ENCODE measurements at regions not wholly inside any gene's neighbourhood (a gene's known extent, or its start where the extent isn't known, plus 50 kb on each side); places are given as distances from the start of the nearest gene placed in this dataset.

GRCh38 chr10:8344756-8345155 is 290.3 kb downstream of the GATA3 start:
- H3K4me3 ChIP-seq (ENCODE audit: insufficient read depth, low read depth, low read length): no peak overlapping the region
- no peaks in the 10 kb centered on the region for H3K79me1 ChIP-seq (ENCODE audit: low read depth in 1 of 2, low read length in 2 of 2)
- CTCF ChIA-PET: interaction anchor here (0.6 kb wide), 1 partner anchor 376 kb away, joined by 6 read pairs; no protein-coding TSS in a partner anchor
- no peak overlapping the region for H4K91ac ChIP-seq (ENCODE audit: insufficient read depth, low read depth, low read length)
- no peak overlapping the region for H2BK20ac ChIP-seq (ENCODE audit: low read depth, low read length)
- peaks cover 9% of the 10 kb centered on the region for H3K9me3 ChIP-seq (ENCODE audit: control insufficient read depth, insufficient read depth, low read length)
- H3K27ac ChIP-seq (ENCODE audit: insufficient read depth, low read length): no peak overlapping the region
- POLR2A ChIA-PET (ENCODE audit: unreplicated experiment): no interaction called here
- H3K23ac ChIP-seq (ENCODE audit: low read depth, low read length): no peak overlapping the region
- H2BK120ac ChIP-seq (ENCODE audit: low read depth, low read length): no peak overlapping the region
- no peak overlapping the region for H4K5ac ChIP-seq (ENCODE audit: low read depth, low read length)
- H3K4me2 ChIP-seq (ENCODE audit: low read depth, low read length): no peak overlapping the region
- no peak overlapping the region for H2AFZ ChIP-seq (replicated peaks; ENCODE audit: low read length, poor library complexity)
- H2BK5ac ChIP-seq (ENCODE audit: low read depth, low read length, poor library complexity, severe bottlenecking): no peak overlapping the region
- intact Hi-C loops (cut with micrococcal nuclease): no loop called here
- no peak overlapping the region for H3K4ac ChIP-seq (ENCODE audit: low read depth, low read length)
- H3K9me1 ChIP-seq (ENCODE audit: insufficient read depth, low read length): no peaks in the 10 kb centered on the region
- WGBS, 2 experiments (ENCODE audit: extremely low coverage in 2 of 2, insufficient read length in 1 of 2): no CpG with 5 or more reads among the region's 1 CpG
- TF ChIP-seq BHLHE40 (IDR thresholded peaks at IDR 0.05; ENCODE audit: low read depth, low read length) (no peak), RAD21 (IDR thresholded peaks at IDR 0.05; ENCODE audit: low read length) (no peak), MAFK (IDR thresholded peaks at IDR 0.05; ENCODE audit: low read depth, low read length) (0 out of 2 replicates have a peak, but pooled peaks have one; percentile 15)
- TF ChIP-seq, protein P1, sequence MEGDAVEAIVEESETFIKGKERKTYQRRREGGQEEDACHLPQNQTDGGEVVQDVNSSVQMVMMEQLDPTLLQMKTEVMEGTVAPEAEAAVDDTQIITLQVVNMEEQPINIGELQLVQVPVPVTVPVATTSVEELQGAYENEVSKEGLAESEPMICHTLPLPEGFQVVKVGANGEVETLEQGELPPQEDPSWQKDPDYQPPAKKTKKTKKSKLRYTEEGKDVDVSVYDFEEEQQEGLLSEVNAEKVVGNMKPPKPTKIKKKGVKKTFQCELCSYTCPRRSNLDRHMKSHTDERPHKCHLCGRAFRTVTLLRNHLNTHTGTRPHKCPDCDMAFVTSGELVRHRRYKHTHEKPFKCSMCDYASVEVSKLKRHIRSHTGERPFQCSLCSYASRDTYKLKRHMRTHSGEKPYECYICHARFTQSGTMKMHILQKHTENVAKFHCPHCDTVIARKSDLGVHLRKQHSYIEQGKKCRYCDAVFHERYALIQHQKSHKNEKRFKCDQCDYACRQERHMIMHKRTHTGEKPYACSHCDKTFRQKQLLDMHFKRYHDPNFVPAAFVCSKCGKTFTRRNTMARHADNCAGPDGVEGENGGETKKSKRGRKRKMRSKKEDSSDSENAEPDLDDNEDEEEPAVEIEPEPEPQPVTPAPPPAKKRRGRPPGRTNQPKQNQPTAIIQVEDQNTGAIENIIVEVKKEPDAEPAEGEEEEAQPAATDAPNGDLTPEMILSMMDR (conservative IDR thresholded peaks at IDR 0.05; ENCODE audit: low read depth, low read length): no peak
- no peaks in the 10 kb centered on the region for H3K27me3 ChIP-seq (ENCODE audit: control insufficient read depth, insufficient read depth, low read length)
- no peak overlapping the region for H4K8ac ChIP-seq (ENCODE audit: low read depth in 2 of 2, low read length in 2 of 2)
- H2AK9ac ChIP-seq (replicated peaks; ENCODE audit: low read depth, low read length, poor library complexity): no peak overlapping the region
- H3K4me1 ChIP-seq (ENCODE audit: control insufficient read depth, insufficient read depth, low read length): no peaks in the 10 kb centered on the region
- no peak overlapping the region for H3K9ac ChIP-seq (ENCODE audit: low read depth, low read length)
- H3K36me3 ChIP-seq (ENCODE audit: control insufficient read depth, insufficient read depth, low read length): no peaks in the 10 kb centered on the region
- no peak overlapping the region for H3K56ac ChIP-seq (ENCODE audit: extremely low read depth, insufficient read depth, low read length)
- H2BK15ac ChIP-seq (ENCODE audit: low read depth, low read length): no peak overlapping the region
- H2AK5ac ChIP-seq (ENCODE audit: low read depth, low read length): no peak overlapping the region
- H4K20me1 ChIP-seq (ENCODE audit: insufficient read depth, low read length): no peaks in the 10 kb centered on the region
- no peak overlapping the region for H3K14ac ChIP-seq (replicated peaks; ENCODE audit: low read depth, low read length)
- BruUV-seq (replicated peaks): no TSS peak
- ATAC-seq (ENCODE audit: low read depth) (no peak), DNase-seq (no peak)
- in situ Hi-C loops (cut with MboI; ENCODE audit: low sequenced_read_pairs): no loop called here
- no peak overlapping the region for H3K18ac ChIP-seq (ENCODE audit: low read depth, low read length)
- dilution Hi-C loops (cut with HindIII; ENCODE audit: low sequenced_read_pairs, unreplicated experiment): no loop called here

Data from IMR-90 (cell line).